GM12891 (cell line): ENCODE measurements at regions not wholly inside any gene's neighbourhood (a gene's known extent, or its start where the extent isn't known, plus 50 kb on each side); places are given as distances from the start of the nearest gene placed in this dataset.

ENCODE experiments used
- PAX5 ChIP-seq: IDR thresholded peaks from 2 replicates; pipeline ENCODE4 v1.6.1; 2011; ENCODE audit warnings: low read length, moderate library complexity, mild to moderate bottlenecking; ENCODE audit not compliant: insufficient read depth, severe bottlenecking
- POLR2A ChIP-seq: IDR thresholded peaks from 2 replicates; pipeline ENCODE4 v1.6.1; 2011; ENCODE audit warnings: low read depth, low read length, control low read depth
- SPI1 ChIP-seq: IDR thresholded peaks from 2 replicates; pipeline ENCODE4 v1.6.1; 2011; ENCODE audit warnings: low read depth, low read length, control low read depth

GRCh38 chr5:2669913-2670312, 81.6 kb downstream of the IRX2 start:
- TF ChIP-seq POLR2A, result no peak
- no peak for TF ChIP-seq SPI1
- no peak for TF ChIP-seq PAX5
